OCI-LY1 (cell line): ENCODE measurements at regions not wholly inside any gene's neighbourhood (a gene's known extent, or its start where the extent isn't known, plus 50 kb on each side); places are given as distances from the start of the nearest gene placed in this dataset.
"Not testable (repeated sequence)": the region's sequence is repeated elsewhere in the genome, so short reads cannot be mapped to it uniquely, and the experiment has no call there.

ENCODE experiments used
- H2AFZ ChIP-seq: fragments of 200-600 bp; sonication (generic), shearing (Covaris generic); 2 replicates; pipeline ENCODE4 v1.6.0; 2014; ENCODE audit warnings: antibody characterized with exemption, mild to moderate bottlenecking, low read length
- H3F3A ChIP-seq: fragments of 200-600 bp; sonication (generic), shearing (Covaris generic); 2 replicates; pipeline ENCODE4 v1.6.0; 2014; ENCODE audit warnings: mild to moderate bottlenecking, antibody characterized with exemption, low read length, moderate library complexity; ENCODE audit not compliant: insufficient read depth
- H3K27ac ChIP-seq: fragments of 200-600 bp; sonication (generic); 2 replicates; pipeline ENCODE4 v1.5.1; 2014; ENCODE audit warnings: low read length, mixed run types, mild to moderate bottlenecking, low read depth; ENCODE audit not compliant: poor library complexity, severe bottlenecking
- H3K27me3 ChIP-seq: fragments of 200-600 bp; sonication (generic); 2 replicates; pipeline ENCODE4 v1.6.0; 2014; ENCODE audit warnings: antibody characterized with exemption, mild to moderate bottlenecking, low read length, moderate library complexity; ENCODE audit not compliant: insufficient read depth
- H3K36me3 ChIP-seq: fragments of 200-600 bp; sonication (generic); 2 replicates; pipeline ENCODE4 v1.6.1; 2014; ENCODE audit warnings: mild to moderate bottlenecking, antibody characterized with exemption, low read length, moderate library complexity, mixed read lengths; ENCODE audit not compliant: insufficient read depth
- H3K4me1 ChIP-seq: fragments of 200-600 bp; sonication (generic); 2 replicates; pipeline ENCODE4 v1.5.1; 2014; ENCODE audit warnings: mild to moderate bottlenecking, low read length, moderate library complexity; ENCODE audit not compliant: insufficient read depth, severe bottlenecking
- H3K4me2 ChIP-seq: fragments of 200-600 bp; sonication (generic), shearing (Covaris generic); 2 replicates; pipeline ENCODE4 v1.6.1; 2014; ENCODE audit warnings: low read length
- H3K4me3 ChIP-seq: fragments of 200-600 bp; sonication (generic); 2 replicates; pipeline ENCODE4 v1.5.1; 2014; ENCODE audit warnings: low read length, low read depth, mild to moderate bottlenecking, mixed read lengths; ENCODE audit not compliant: poor library complexity, severe bottlenecking
- H3K79me2 ChIP-seq: fragments of 200-600 bp; shearing (Covaris generic); 2 replicates; pipeline ENCODE4 v1.6.1; 2016; ENCODE audit warnings: mixed run types, low read length, mixed read lengths; ENCODE audit not compliant: insufficient read depth
- H3K9ac ChIP-seq: fragments of 200-600 bp; sonication (generic), shearing (Covaris generic); 2 replicates; pipeline ENCODE4 v1.6.1; 2014; ENCODE audit warnings: mild to moderate bottlenecking, low read length, mixed read lengths
- H3K9me2 ChIP-seq: fragments of 200-600 bp; sonication (generic), shearing (Covaris generic); 2 replicates; pipeline ENCODE4 v1.6.1; 2014; ENCODE audit warnings: low read depth, mild to moderate bottlenecking, low read length, mixed read lengths
- H3K9me3 ChIP-seq: fragments of 200-600 bp; shearing (Covaris generic); 2 replicates; pipeline ENCODE4 v1.6.1; 2014; ENCODE audit warnings: low read length, mixed read lengths
- H4K20me1 ChIP-seq: fragments of 200-600 bp; sonication (generic), shearing (Covaris generic); 2 replicates; pipeline ENCODE4 v1.6.0; 2016; ENCODE audit warnings: mild to moderate bottlenecking, low read length; ENCODE audit not compliant: insufficient read depth
- CTCF ChIP-seq: fragments of 200-600 bp; sonication (generic), shearing (Covaris generic); IDR thresholded peaks from 2 replicates; pipeline ENCODE4 v1.5.1; 2017; ENCODE audit warnings: mild to moderate bottlenecking, antibody characterized with exemption, low read length, moderate library complexity, mixed read lengths
- EZH2 ChIP-seq: fragments of 200-600 bp; sonication (generic), shearing (Covaris generic); IDR thresholded peaks from 2 replicates; pipeline ENCODE4 v1.8.0; 2017; ENCODE audit warnings: borderline replicate concordance, mixed run types, mild to moderate bottlenecking, antibody characterized with exemption, low read length, moderate library complexity, mixed read lengths

DNA sequence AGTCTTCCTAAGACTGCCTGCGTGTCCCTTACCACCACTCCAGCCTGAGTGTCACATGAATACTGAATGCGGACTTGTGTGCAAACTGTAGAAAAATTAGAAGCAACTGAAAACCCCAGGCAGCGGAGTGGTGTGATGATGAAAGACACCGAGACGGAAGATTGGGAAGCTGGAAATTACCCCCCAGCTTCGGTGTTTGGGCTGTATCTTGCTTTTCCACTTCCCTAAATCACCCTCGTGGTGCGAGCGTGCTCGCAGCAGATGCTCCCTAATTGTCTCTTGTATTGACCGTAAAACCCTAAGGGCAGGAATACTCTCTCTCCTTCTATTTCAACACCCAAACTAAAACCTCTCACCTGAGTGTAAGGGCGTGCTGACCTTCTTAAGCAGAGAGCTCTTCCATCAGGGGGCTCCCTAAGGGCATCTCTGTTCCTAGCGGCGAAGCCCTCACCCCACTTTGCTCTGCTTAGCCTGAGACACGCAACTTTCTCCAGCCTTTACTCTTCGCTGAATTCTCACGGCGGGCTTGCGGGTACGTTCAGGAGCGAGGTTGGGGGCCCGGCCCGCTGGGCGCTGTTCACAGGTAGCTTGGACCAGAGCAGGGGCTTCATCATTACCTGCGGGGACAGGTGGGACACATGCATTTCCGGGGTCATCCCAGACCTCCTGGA, 62.4 kb downstream of the CRYBB2 start:
- Histone ChIP-seq H4K20me1 (no peaks in the 10 kb centered on the region), H3K4me1 (no peaks in the 10 kb centered on the region), H3K9ac (no peak overlapping the region), H3F3A (no peaks in the 10 kb centered on the region), H3K4me2 (no peak overlapping the region), H3K9me2 (no peaks in the 10 kb centered on the region), H3K27me3 (no peaks in the 10 kb centered on the region), H3K9me3 (no peaks in the 10 kb centered on the region), H3K79me2 (no peaks in the 10 kb centered on the region), H3K27ac (no peak overlapping the region), H3K4me3 (no peak overlapping the region), H3K36me3 (no peaks in the 10 kb centered on the region), H2AFZ (no peak overlapping the region)
- TF ChIP-seq EZH2 = no peak
- no peak for TF ChIP-seq CTCF

DNA sequence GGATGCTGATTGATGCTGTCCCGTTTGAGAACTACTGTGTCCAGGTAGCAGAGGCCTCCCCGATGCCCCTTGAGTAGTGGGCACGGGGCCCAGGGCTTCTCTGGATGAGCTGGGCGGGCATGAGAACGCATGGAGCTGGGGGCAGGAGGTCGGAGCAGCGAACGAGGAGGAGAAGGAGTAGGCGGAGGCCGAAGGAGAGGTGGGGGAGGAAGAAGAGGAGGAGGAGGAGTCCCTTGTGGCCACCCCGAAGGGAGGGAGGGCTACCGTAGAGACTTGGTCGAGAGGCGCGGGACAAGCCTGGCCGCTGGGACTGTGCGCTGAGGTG, 62.9 kb downstream of the CRYBB2 start:
- Histone ChIP-seq H3K4me3 (no peak overlapping the region), H3K36me3 (no peaks in the 10 kb centered on the region), H3K4me2 (no peak overlapping the region), H4K20me1 (no peaks in the 10 kb centered on the region), H3K9me3 (no peaks in the 10 kb centered on the region), H3K27ac (no peak overlapping the region), H3K79me2 (no peaks in the 10 kb centered on the region), H3K4me1 (no peaks in the 10 kb centered on the region), H3K9me2 (no peaks in the 10 kb centered on the region), H3F3A (no peaks in the 10 kb centered on the region), H3K27me3 (no peaks in the 10 kb centered on the region), H2AFZ (no peak overlapping the region), H3K9ac (no peak overlapping the region)
- TF ChIP-seq EZH2 (no peak), CTCF (no peak)

- Histone ChIP-seq H3K9ac (no peak overlapping the region), H3K4me3 (no peak overlapping the region), H3K79me2 (no peaks in the 10 kb centered on the region), H2AFZ (no peak overlapping the region), H3K4me1 (no peaks in the 10 kb centered on the region), H3K27me3 (no peaks in the 10 kb centered on the region), H3K9me3 (no peaks in the 10 kb centered on the region), H3K4me2 (no peak overlapping the region), H3F3A (no peaks in the 10 kb centered on the region), H4K20me1 (no peaks in the 10 kb centered on the region), H3K27ac (no peak overlapping the region), H3K9me2 (no peaks in the 10 kb centered on the region), H3K36me3 (no peaks in the 10 kb centered on the region)
- no peak for TF ChIP-seq EZH2
- no peak for TF ChIP-seq CTCF
These were observed 63.5 kb downstream of the CRYBB2 start for GRCh38 chr22:25282671-25283561.

- H3K4me1 ChIP-seq, H3F3A ChIP-seq, H3K9ac ChIP-seq, H3K79me2 ChIP-seq, H4K20me1 ChIP-seq, H3K4me3 ChIP-seq, H2AFZ ChIP-seq, H3K27me3 ChIP-seq, H3K4me2 ChIP-seq, H3K9me3 ChIP-seq, H3K9me2 ChIP-seq, H3K36me3 ChIP-seq, H3K27ac ChIP-seq: not testable (repeated sequence)
These were observed 69.0 kb downstream of the CRYBB2 start for GRCh38 chr22:25288481-25288880.

DNA sequence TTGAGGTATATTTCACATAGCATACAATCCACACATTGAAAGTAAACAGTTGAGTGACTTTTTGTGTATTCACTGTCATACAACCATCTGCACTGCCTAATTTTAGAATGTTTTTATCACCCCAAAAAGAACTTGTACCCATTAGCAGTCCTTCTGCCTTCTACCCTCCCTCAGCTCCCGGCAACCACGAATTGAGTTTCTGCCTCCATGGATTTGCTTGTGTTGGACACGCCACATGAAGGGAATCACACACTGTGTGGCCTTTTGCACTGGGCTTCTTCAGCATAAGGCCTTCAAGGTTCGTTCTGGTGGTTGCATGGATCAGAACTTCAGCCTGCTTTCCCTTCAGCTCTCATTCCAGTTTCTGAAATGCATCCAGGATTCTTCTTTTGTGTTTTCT, 82.5 kb downstream of the CRYBB2 start:
- H3K36me3 ChIP-seq, H3K9me3 ChIP-seq, H3K79me2 ChIP-seq, H3F3A ChIP-seq, H3K4me3 ChIP-seq, H3K9me2 ChIP-seq, H3K4me2 ChIP-seq, H3K27ac ChIP-seq, H3K9ac ChIP-seq, H2AFZ ChIP-seq, H3K27me3 ChIP-seq, H4K20me1 ChIP-seq, H3K4me1 ChIP-seq: not testable (repeated sequence)
